ENCODE measurements at regions not wholly inside any gene's neighbourhood (a gene's known extent, or its start where the extent isn't known, plus 50 kb on each side); places are given as distances from the start of the nearest gene placed in this dataset.

DNA sequence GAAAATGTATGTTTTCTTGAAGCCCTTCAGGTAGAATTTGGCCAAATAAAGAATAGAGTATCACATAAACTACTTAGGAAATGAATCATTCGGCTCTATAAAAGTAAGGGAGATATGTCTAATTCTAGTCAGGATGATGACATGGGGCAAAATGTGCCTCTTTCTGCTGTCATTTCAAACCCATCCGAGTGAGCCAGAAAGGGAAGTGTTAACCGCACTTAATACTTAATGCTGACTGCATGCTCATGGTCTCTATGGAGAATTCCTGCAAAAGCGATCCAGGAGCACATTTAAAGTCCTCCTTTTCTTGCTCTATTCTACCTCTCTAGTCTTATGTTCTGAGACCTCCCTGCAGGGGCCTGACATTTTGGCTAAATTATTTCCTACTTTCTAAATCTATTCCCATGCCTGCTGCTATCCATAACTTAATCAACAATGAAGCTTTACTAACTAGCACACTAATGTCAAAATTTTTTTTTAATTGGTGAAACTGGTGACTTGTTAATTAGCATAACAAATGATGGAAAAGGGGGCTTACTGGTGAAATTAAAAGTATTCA is 127.4 kb downstream of the CDC42EP3 start:
- Histone ChIP-seq H3K4me2 (no peak overlapping the region), H3K4me3 (no peak overlapping the region), H3K79me2 (ENCODE audit: low read depth) (no peaks in the 10 kb centered on the region), H3F3A (ENCODE audit: insufficient read depth, low read depth) (no peaks in the 10 kb centered on the region), H4K20me1 (ENCODE audit: insufficient read depth) (no peaks in the 10 kb centered on the region), H3K9me2 (ENCODE audit: insufficient read depth) (no peaks in the 10 kb centered on the region; the same call in 1 of the 2 replicates), H3K27ac (no peak overlapping the region), H2AFZ (no peak overlapping the region), H3K36me3 (ENCODE audit: low read depth) (no peaks in the 10 kb centered on the region), H3K27me3 (ENCODE audit: insufficient read depth, low read depth) (no peaks in the 10 kb centered on the region), H3K4me1 (replicated peaks; ENCODE audit: insufficient read depth) (peaks cover 13% of the 10 kb centered on the region), H3K9me3 (ENCODE audit: insufficient read depth, low read depth) (no peaks in the 10 kb centered on the region; the same call in 1 of the 2 replicates)
- BruUV-seq (replicated peaks) = no TSS peak
- ChIA-PET POLR2A (ENCODE audit: unreplicated experiment) (no interaction called here), CTCF (no interaction called here)
- intact Hi-C loops (cut with micrococcal nuclease; ENCODE audit: unreplicated experiment) = no loop called here
- TF ChIP-seq EZH2 (IDR thresholded peaks at IDR 0.05; ENCODE audit: low read depth) = no peak
- TF ChIP-seq, protein P1, sequence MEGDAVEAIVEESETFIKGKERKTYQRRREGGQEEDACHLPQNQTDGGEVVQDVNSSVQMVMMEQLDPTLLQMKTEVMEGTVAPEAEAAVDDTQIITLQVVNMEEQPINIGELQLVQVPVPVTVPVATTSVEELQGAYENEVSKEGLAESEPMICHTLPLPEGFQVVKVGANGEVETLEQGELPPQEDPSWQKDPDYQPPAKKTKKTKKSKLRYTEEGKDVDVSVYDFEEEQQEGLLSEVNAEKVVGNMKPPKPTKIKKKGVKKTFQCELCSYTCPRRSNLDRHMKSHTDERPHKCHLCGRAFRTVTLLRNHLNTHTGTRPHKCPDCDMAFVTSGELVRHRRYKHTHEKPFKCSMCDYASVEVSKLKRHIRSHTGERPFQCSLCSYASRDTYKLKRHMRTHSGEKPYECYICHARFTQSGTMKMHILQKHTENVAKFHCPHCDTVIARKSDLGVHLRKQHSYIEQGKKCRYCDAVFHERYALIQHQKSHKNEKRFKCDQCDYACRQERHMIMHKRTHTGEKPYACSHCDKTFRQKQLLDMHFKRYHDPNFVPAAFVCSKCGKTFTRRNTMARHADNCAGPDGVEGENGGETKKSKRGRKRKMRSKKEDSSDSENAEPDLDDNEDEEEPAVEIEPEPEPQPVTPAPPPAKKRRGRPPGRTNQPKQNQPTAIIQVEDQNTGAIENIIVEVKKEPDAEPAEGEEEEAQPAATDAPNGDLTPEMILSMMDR (conservative IDR thresholded peaks at IDR 0.05) = no peak
- DNase-seq = no peak

DNA sequence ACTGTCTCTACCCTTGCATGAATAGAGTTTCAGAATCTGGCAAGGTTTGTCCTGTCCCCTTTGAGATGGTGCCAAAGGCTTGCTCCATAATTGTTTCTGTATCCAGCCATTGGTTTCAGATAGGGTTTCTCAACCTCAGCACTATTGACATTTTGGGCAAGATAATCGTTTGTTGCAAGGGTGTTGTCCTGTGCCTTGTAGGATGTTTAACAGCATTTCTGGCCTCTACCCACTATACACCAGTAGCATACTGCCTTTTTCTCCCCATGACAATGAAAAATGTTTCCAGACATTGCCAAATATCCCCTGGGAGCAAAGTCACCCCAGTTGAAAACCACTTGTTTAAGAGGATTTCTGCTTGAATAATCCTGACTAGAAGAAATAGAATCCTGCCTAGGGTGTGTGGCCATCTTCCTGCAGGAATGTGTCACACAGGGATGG is 126.8 kb downstream of the CDC42EP3 start:
- no TSS peak for BruUV-seq (replicated peaks)
- peaks cover 13% of the 10 kb centered on the region for H3K4me1 ChIP-seq (replicated peaks; ENCODE audit: insufficient read depth)

DNA sequence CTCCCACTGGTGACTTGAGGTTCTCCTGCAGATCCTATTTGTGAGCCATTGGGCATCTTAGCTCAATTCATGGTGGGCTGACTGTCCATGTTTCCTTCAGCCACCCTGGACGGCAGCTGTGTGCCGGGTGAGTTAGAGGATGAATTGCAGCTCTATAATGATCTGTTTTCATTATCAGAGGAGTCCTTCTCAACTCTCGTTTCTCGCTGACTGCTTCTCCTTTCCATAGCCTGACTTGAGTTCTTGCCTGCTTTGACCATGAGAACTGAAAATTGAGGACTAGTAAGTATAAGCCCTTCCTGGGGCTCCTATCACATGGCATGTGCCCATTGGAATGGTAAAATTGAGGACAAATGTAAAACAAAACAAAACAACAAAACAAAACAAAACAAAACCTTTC is 121.8 kb downstream of the CDC42EP3 start:
- H3K4me3 ChIP-seq = no peak overlapping the region
- no peaks in the 10 kb centered on the region for H3K9me2 ChIP-seq (ENCODE audit: insufficient read depth)
- H4K20me1 ChIP-seq (ENCODE audit: insufficient read depth) = no peaks in the 10 kb centered on the region
- intact Hi-C loops (cut with micrococcal nuclease; ENCODE audit: unreplicated experiment) = no loop called here
- H3K27me3 ChIP-seq (ENCODE audit: insufficient read depth, low read depth) = no peaks in the 10 kb centered on the region
- H3K9me3 ChIP-seq (ENCODE audit: insufficient read depth, low read depth) = no peaks in the 10 kb centered on the region; the same call in 1 of the 2 replicates
- no peak for TF ChIP-seq EZH2 (IDR thresholded peaks at IDR 0.05; ENCODE audit: low read depth)
- TF ChIP-seq, protein P1 (conservative IDR thresholded peaks at IDR 0.05) = no peak
- POLR2A ChIA-PET (ENCODE audit: unreplicated experiment) = no interaction called here
- no peaks in the 10 kb centered on the region for H3K36me3 ChIP-seq (ENCODE audit: low read depth)
- no peak for DNase-seq
- peaks cover 12% of the 10 kb centered on the region for H3K4me1 ChIP-seq (replicated peaks; ENCODE audit: insufficient read depth)
- no peaks in the 10 kb centered on the region for H3K79me2 ChIP-seq (ENCODE audit: low read depth)
- H3K4me2 ChIP-seq = no peak overlapping the region
- CTCF ChIA-PET = no interaction called here
- H2AFZ ChIP-seq = no peak overlapping the region
- no peak overlapping the region for H3K27ac ChIP-seq
- peaks cover 6% of the 10 kb centered on the region; the same call in 1 of the 2 replicates for H3F3A ChIP-seq (ENCODE audit: insufficient read depth, low read depth)
- BruUV-seq (replicated peaks) = no TSS peak

More for the DNA sequence above, 126.8 kb downstream of the CDC42EP3 start:
- Histone ChIP-seq H4K20me1 (ENCODE audit: insufficient read depth) (no peaks in the 10 kb centered on the region), H3K4me2 (no peak overlapping the region), H3K79me2 (ENCODE audit: low read depth) (no peaks in the 10 kb centered on the region), H3K36me3 (ENCODE audit: low read depth) (no peaks in the 10 kb centered on the region), H3K27ac (no peak overlapping the region), H2AFZ (no peak overlapping the region), H3F3A (ENCODE audit: insufficient read depth, low read depth) (no peaks in the 10 kb centered on the region), H3K9me3 (ENCODE audit: insufficient read depth, low read depth) (no peaks in the 10 kb centered on the region; the same call in 1 of the 2 replicates), H3K27me3 (ENCODE audit: insufficient read depth, low read depth) (no peaks in the 10 kb centered on the region), H3K4me3 (no peak overlapping the region), H3K9me2 (ENCODE audit: insufficient read depth) (no peaks in the 10 kb centered on the region; the same call in 1 of the 2 replicates)
- ChIA-PET POLR2A (ENCODE audit: unreplicated experiment) (no interaction called here), CTCF (no interaction called here)
- no peak for DNase-seq
- intact Hi-C loops (cut with micrococcal nuclease; ENCODE audit: unreplicated experiment) = no loop called here
- no peak for TF ChIP-seq EZH2 (IDR thresholded peaks at IDR 0.05; ENCODE audit: low read depth)

DNA sequence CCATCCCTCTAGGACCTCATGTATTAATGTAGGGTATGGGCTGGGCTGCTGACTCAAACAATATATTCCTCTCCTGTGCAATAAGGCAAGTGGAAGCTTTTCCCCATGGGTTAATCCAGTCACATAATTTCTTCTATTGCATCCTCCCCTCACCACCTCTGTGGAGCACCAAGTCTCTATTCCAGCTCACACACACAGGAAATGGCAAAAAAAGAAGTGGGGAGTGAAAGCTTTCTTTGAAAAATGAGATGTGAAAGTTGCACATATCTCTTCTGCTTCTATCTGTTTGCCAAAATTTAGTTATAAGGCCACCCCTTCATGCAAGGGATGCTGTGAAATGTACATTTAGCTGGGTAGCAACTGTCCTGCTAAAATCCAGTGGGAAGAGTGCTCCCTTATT is 121.3 kb downstream of the CDC42EP3 start:
- Histone ChIP-seq H3K27ac (no peak overlapping the region), H3K9me2 (ENCODE audit: insufficient read depth) (no peaks in the 10 kb centered on the region), H3K4me2 (no peak overlapping the region), H3K4me3 (no peak overlapping the region), H3K9me3 (ENCODE audit: insufficient read depth, low read depth) (no peaks in the 10 kb centered on the region; the same call in 1 of the 2 replicates), H3K27me3 (ENCODE audit: insufficient read depth, low read depth) (no peaks in the 10 kb centered on the region), H3F3A (ENCODE audit: insufficient read depth, low read depth) (peaks cover 6% of the 10 kb centered on the region; the same call in 1 of the 2 replicates), H3K36me3 (ENCODE audit: low read depth) (no peaks in the 10 kb centered on the region), H3K79me2 (ENCODE audit: low read depth) (no peaks in the 10 kb centered on the region), H3K4me1 (replicated peaks; ENCODE audit: insufficient read depth) (peaks cover 16% of the 10 kb centered on the region), H4K20me1 (ENCODE audit: insufficient read depth) (no peaks in the 10 kb centered on the region), H2AFZ (no peak overlapping the region)
- POLR2A ChIA-PET (ENCODE audit: unreplicated experiment) = no interaction called here
- intact Hi-C loops (cut with micrococcal nuclease; ENCODE audit: unreplicated experiment) = no loop called here
- no peak for DNase-seq
- no TSS peak for BruUV-seq (replicated peaks)
- CTCF ChIA-PET = no interaction called here
- TF ChIP-seq EZH2 (IDR thresholded peaks at IDR 0.05; ENCODE audit: low read depth) = no peak
- TF ChIP-seq, protein P1 (conservative IDR thresholded peaks at IDR 0.05) = no peak
